ENCODE measurements at regions not wholly inside any gene's neighbourhood (a gene's known extent, or its start where the extent isn't known, plus 50 kb on each side); places are given as distances from the start of the nearest gene placed in this dataset.

GRCh38 chr4:166277853-166278252 is 404.8 kb downstream of the TLL1 start:
- WGBS, result 82% methylated on average over 1 of the region's 1 CpG
- Histone ChIP-seq H3K9me3 (no peaks in the 10 kb centered on the region), H3K27ac (replicated peaks in 1 of 4) (no peak overlapping the region), H3K27me3 (no peaks in the 10 kb centered on the region), H3K36me3 (no peaks in the 10 kb centered on the region), H3K4me3 (no peak overlapping the region), H3K4me1 (no peaks in the 10 kb centered on the region)
- intact Hi-C loops (cut with DNase I), result no loop called here
- TF ChIP-seq POLR2AphosphoS5 (IDR thresholded peaks at IDR 0.05), result no peak
- TF ChIP-seq CTCF (IDR thresholded peaks at IDR 0.05), result no peak
- no peak for TF ChIP-seq POLR2A (IDR thresholded peaks at IDR 0.05; ENCODE audit: low read depth)
- TF ChIP-seq EP300 (IDR thresholded peaks at IDR 0.05), result no peak
- DNase-seq (ENCODE audit: extremely low spot score), result no peak

GRCh38 chr4:166279261-166279660 is 406.2 kb downstream of the TLL1 start:
- no peak for DNase-seq (ENCODE audit: extremely low spot score)
- H3K4me1 ChIP-seq, result no peaks in the 10 kb centered on the region
- H3K36me3 ChIP-seq, result no peaks in the 10 kb centered on the region
- no peak overlapping the region for H3K27ac ChIP-seq (replicated peaks in 1 of 4)
- H3K27me3 ChIP-seq, result no peaks in the 10 kb centered on the region
- TF ChIP-seq POLR2A (IDR thresholded peaks at IDR 0.05; ENCODE audit: low read depth), result no peak
- TF ChIP-seq CTCF (IDR thresholded peaks at IDR 0.05), result no peak
- no peak for TF ChIP-seq POLR2AphosphoS5 (IDR thresholded peaks at IDR 0.05)
- no peak for TF ChIP-seq EP300 (IDR thresholded peaks at IDR 0.05)
- intact Hi-C loops (cut with DNase I), result no loop called here
- H3K9me3 ChIP-seq, result no peaks in the 10 kb centered on the region
- H3K4me3 ChIP-seq, result no peak overlapping the region

- no peak for DNase-seq (ENCODE audit: extremely low spot score)
- H3K9me3 ChIP-seq, result no peaks in the 10 kb centered on the region
- no peaks in the 10 kb centered on the region for H3K36me3 ChIP-seq
- TF ChIP-seq POLR2A (IDR thresholded peaks at IDR 0.05; ENCODE audit: low read depth), result no peak
- no peak for TF ChIP-seq POLR2AphosphoS5 (IDR thresholded peaks at IDR 0.05)
- TF ChIP-seq CTCF (IDR thresholded peaks at IDR 0.05), result no peak
- no peak for TF ChIP-seq EP300 (IDR thresholded peaks at IDR 0.05)
- intact Hi-C loops (cut with DNase I), result no loop called here
- WGBS, result 44% methylated on average over 1 of the region's 1 CpG
- no peak overlapping the region for H3K4me3 ChIP-seq
- no peaks in the 10 kb centered on the region for H3K27me3 ChIP-seq
- H3K27ac ChIP-seq (replicated peaks in 1 of 4), result no peak overlapping the region
- no peaks in the 10 kb centered on the region for H3K4me1 ChIP-seq
Measured at GRCh38 chr4:166280642-166281041, 407.6 kb downstream of the TLL1 start.

- TF ChIP-seq CTCF (IDR thresholded peaks at IDR 0.05) (no peak), POLR2AphosphoS5 (IDR thresholded peaks at IDR 0.05) (no peak), EP300 (IDR thresholded peaks at IDR 0.05) (no peak), POLR2A (IDR thresholded peaks at IDR 0.05; ENCODE audit: low read depth) (no peak)
- Histone ChIP-seq H3K27me3 (no peaks in the 10 kb centered on the region), H3K9me3 (no peaks in the 10 kb centered on the region), H3K27ac (replicated peaks in 1 of 4) (no peak overlapping the region), H3K4me1 (no peaks in the 10 kb centered on the region), H3K36me3 (no peaks in the 10 kb centered on the region), H3K4me3 (no peak overlapping the region)
- no peak for DNase-seq (ENCODE audit: extremely low spot score)
- 93% methylated on average over 1 of the region's 1 CpG for WGBS
- intact Hi-C loops (cut with DNase I), result no loop called here
Measured at GRCh38 chr4:166282081-166282770, 409.2 kb downstream of the TLL1 start.

GRCh38 chr4:166284221-166284620 is 411.2 kb downstream of the TLL1 start:
- Histone ChIP-seq H3K36me3 (no peaks in the 10 kb centered on the region), H3K4me3 (no peak overlapping the region), H3K27me3 (no peaks in the 10 kb centered on the region), H3K27ac (replicated peaks in 1 of 4) (no peak overlapping the region), H3K4me1 (no peaks in the 10 kb centered on the region), H3K9me3 (no peaks in the 10 kb centered on the region)
- no peak for TF ChIP-seq POLR2A (IDR thresholded peaks at IDR 0.05; ENCODE audit: low read depth)
- TF ChIP-seq EP300 (IDR thresholded peaks at IDR 0.05), result no peak
- no peak for TF ChIP-seq POLR2AphosphoS5 (IDR thresholded peaks at IDR 0.05)
- no peak for TF ChIP-seq CTCF (IDR thresholded peaks at IDR 0.05)
- no peak for DNase-seq (ENCODE audit: extremely low spot score)
- intact Hi-C loops (cut with DNase I), result no loop called here

Data from esophagus muscularis mucosa (tissue), 4 donors.